22Rv1 (cell line): ENCODE measurements at regions not wholly inside any gene's neighbourhood (a gene's known extent, or its start where the extent isn't known, plus 50 kb on each side); places are given as distances from the start of the nearest gene placed in this dataset.
"Not testable (repeated sequence)": the region's sequence is repeated elsewhere in the genome, so short reads cannot be mapped to it uniquely, and the experiment has no call there.

Source experiments
- H3K27ac ChIP-seq: fragments of 450-650 bp; 2 replicates; pipeline ENCODE4 v1.5.1; 2017
- CTCF ChIP-seq: fragments of 450-650 bp; IDR thresholded peaks from 2 replicates; pipeline ENCODE4 v1.5.1; 2017; ENCODE audit warnings: mild to moderate bottlenecking
- ZFX ChIP-seq: fragments of 450-650 bp; IDR thresholded peaks from 2 replicates; pipeline ENCODE4 v1.6.1; 2017; ENCODE audit warnings: antibody characterized with exemption, borderline replicate concordance

DNA sequence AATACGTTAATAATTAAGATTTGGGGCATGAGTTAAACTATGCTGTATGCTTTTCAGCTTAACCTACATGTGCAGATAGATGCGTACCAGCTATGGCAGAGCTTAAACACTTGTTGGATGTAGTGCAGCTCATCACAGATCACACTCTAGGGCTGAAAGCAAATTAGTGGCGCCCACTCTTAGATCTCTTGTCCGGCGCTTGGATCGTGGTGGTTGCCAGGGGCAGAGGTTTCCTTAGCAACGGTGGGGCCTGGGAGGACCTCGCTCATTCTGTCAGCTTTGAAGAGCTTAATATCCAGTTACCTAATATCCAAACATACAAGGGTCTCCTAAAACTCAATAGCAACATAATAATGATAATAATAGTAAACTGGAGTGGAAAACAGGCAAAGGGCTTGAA, 548.2 kb upstream of the PFKP start:
- H3K27ac ChIP-seq, result no peak overlapping the region
- TF ChIP-seq ZFX (no peak), CTCF (no peak)

DNA sequence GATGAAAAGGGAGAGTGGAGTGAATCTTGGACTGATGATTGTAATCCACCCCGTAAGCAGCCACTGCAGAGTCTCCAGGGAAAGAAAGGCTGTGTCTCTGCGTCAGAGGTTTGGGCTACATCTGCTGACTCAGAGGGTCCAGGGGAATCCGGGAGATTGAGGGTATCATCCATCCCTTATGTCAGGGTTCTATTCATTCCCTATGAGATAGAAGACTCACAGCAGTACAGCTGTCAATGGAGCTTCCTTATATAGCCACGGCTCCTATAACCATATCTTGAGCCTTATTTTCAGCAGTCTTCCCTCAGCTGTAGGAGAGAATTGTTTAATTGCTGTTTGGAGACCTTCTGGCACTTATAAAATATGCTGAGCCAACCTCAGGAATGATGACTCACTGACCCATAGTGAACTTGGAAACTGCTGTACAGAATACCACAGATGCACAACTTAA, 558.2 kb upstream of the PFKP start:
- no peak for TF ChIP-seq ZFX
- H3K27ac ChIP-seq, result no peak overlapping the region

DNA sequence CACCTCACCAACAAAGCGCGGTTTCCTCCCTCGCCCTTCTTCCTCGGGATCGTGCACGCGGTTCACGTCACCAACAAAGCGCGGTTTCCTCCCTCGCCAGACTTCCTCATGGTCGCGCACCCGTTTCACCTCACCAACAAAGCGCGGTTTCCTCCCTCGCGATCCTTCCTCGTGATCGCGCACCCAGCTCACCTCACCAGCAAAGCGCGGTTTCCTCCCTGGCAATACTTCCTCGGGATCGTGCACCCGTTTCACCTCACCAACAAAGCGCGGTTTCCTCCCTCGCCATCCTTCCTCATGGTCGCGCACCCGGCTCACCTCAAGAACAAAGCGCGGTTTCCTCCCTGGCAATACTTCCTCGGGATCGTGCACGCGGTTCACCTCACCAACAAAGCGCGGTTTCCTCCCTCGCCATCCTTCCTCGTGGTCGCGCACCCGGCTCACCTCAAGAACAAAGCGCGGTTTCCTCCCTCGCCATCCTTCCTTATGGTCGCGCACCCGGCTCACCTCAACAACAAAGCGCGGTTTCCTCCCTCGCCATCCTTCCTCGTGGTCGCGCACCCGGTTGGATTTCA, 565.9 kb upstream of the PFKP start:
- not testable (repeated sequence) for H3K27ac ChIP-seq

DNA sequence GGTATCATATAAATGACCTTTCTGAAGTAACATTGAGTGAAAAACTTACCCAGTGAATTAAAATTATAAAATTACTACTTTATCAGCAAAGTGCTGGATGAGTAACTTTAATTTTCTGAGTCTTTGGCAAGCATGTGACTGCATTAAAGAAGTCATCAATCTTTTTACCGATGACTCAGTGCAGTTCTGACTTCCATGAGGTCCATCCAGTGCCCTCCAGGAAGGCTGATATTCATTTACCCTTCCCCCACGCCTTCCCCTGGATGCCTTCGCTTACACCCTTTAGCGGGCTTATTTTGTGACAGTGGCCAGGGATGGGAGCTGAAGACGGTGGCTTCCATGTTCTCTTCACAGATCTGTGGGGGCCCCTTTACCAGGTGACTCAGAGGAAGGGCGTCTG, 572.9 kb upstream of the PFKP start:
- no peak overlapping the region for H3K27ac ChIP-seq
- TF ChIP-seq CTCF, result no peak

- TF ChIP-seq ZFX (no peak), CTCF (no peak)
- H3K27ac ChIP-seq, result no peak overlapping the region
Measured at GRCh38 chr10:2488446-2489005, 578.8 kb upstream of the PFKP start.

GRCh38 chr10:2487921-2488320, 579.4 kb upstream of the PFKP start:
- TF ChIP-seq CTCF (no peak), ZFX (no peak)
- no peak overlapping the region for H3K27ac ChIP-seq

DNA sequence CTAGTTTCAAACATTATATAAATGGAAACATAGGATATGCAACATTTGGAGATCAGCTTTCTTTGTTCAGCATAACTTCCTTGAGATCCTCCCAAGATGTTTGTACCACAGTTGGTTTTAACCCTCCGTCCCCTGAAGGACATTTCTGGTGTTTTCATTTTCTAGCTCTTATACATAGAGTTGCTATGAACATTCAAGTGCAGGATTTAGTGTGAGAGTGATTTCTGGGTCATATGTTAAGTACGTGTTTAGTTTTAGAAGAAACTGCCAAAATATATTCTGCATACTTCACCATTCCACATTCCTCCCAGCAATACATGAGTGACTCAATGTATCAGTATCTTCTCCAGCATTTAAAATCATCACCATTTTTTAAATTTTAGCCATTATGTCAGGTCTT, 588.7 kb upstream of the PFKP start:
- TF ChIP-seq CTCF (no peak), ZFX (no peak)
- no peak overlapping the region for H3K27ac ChIP-seq

DNA sequence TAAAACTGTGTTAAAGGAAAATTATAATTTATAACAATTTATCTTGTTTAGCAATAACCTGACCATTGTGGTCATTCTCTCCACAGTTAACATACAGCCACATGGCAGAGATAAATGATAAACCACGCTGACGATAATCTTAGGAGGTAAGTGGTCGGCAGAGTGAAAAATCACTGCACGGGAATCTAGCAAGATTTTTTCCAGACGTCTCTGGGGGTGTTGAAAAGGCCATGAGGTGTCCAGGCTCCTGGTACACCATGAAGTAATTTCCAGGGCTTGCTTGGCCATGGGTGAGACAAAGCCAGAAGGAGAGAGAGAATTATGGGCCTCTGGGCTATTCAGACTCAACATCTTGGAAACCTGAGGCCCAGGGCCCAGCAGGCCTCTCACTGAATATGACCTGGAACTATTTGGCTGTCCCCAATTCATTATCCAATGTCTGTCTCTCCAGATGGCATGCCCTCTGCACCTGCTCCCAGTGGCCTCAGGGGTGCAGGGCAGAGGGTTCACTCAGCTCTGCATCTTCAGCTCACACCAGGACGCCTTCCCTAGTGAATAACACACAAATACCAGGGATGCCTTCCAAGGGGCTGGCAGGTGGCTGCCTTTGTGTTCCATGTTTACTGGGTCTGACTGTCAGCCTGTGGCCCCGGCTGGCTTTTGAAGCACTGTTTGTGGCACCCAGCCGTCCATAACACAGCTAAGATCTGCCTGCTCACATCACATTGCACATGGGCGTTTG, 590.4 kb upstream of the PFKP start:
- no peak for TF ChIP-seq CTCF
- no peak for TF ChIP-seq ZFX
- no peak overlapping the region for H3K27ac ChIP-seq
